ENCODE measurements at regions not wholly inside any gene's neighbourhood (a gene's known extent, or its start where the extent isn't known, plus 50 kb on each side); places are given as distances from the start of the nearest gene placed in this dataset.

DNA sequence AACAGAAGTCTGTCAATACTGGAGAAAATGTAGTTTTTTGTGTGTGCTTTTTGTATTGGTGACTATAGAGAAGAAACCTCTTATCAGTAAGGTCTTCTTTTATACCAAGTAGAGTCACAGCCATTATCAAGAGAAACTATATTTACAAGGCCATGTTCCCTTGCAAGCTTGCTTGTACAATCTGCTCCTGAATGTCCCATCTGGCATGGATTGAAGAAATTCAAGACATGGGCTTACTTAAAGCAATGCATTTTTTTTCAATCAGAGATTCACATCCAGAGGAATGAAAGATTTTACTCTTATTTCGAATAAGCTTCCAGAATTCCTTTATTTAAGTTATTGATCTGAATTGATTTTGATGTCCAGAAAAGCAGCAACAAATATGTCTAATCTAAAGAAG lies 537.3 kb upstream of the RPS6KA3 start:
- no peak for TF ChIP-seq POLR2A (IDR thresholded peaks at IDR 0.05)
- TF ChIP-seq, protein P1, sequence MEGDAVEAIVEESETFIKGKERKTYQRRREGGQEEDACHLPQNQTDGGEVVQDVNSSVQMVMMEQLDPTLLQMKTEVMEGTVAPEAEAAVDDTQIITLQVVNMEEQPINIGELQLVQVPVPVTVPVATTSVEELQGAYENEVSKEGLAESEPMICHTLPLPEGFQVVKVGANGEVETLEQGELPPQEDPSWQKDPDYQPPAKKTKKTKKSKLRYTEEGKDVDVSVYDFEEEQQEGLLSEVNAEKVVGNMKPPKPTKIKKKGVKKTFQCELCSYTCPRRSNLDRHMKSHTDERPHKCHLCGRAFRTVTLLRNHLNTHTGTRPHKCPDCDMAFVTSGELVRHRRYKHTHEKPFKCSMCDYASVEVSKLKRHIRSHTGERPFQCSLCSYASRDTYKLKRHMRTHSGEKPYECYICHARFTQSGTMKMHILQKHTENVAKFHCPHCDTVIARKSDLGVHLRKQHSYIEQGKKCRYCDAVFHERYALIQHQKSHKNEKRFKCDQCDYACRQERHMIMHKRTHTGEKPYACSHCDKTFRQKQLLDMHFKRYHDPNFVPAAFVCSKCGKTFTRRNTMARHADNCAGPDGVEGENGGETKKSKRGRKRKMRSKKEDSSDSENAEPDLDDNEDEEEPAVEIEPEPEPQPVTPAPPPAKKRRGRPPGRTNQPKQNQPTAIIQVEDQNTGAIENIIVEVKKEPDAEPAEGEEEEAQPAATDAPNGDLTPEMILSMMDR (IDR thresholded peaks at IDR 0.05 in 8 of 11, conservative IDR thresholded peaks at IDR 0.05 in 3 of 11) = no peak

All from spleen (tissue), 7 donors.